Psoas muscle (tissue), 7 donors: ENCODE measurements at regions not wholly inside any gene's neighbourhood (a gene's known extent, or its start where the extent isn't known, plus 50 kb on each side); places are given as distances from the start of the nearest gene placed in this dataset.

ENCODE experiments used
- ATAC-seq, 4 donors: fragments of 200-7000 bp; cut with Tn5 transposase; one replicate each; pipeline ENCODE4 v1.9.1; 2020; ENCODE audit warnings: moderate library complexity in 3 of 4, mild to moderate bottlenecking in 2 of 4
- DNase-seq, 2 donors: peaks; one replicate each; pipeline ENCODE4 v3.0.0-alpha.2; 2020
- H3K27ac ChIP-seq: fragments of 200-600 bp; one replicate; pipeline ENCODE4 v1.8.0; 2022
- H3K27me3 ChIP-seq, 3 donors: fragments of 200-600 bp in 1 of 3; one replicate each; pipeline versions ENCODE4 v1.6.1 to v1.8.0; 2013 to 2022; ENCODE audit warnings: low read length in 2 of 3, mild to moderate bottlenecking in 2 of 3, moderate library complexity in 1 of 3; ENCODE audit not compliant: insufficient read depth in 3 of 3
- H3K36me3 ChIP-seq, 2 donors: fragments of 200-600 bp in 1 of 2; one replicate each; pipeline versions ENCODE4 v1.6.1 to v1.8.0; 2013 to 2022; ENCODE audit warnings: low read depth in 1 of 2, mild to moderate bottlenecking in 1 of 2, moderate library complexity in 1 of 2; ENCODE audit not compliant: insufficient read depth in 1 of 2
- H3K4me1 ChIP-seq: fragments of 200-600 bp; one replicate; pipeline ENCODE4 v1.8.0; 2022
- H3K4me3 ChIP-seq: fragments of 200-600 bp; one replicate; pipeline ENCODE4 v1.8.0; 2022; ENCODE audit warnings: mild to moderate bottlenecking
- H3K9me3 ChIP-seq: fragments of 200-600 bp; one replicate; pipeline ENCODE4 v1.8.0; 2022
- CTCF ChIP-seq: fragments of 200-600 bp; IDR thresholded peaks from one replicate; pipeline ENCODE4 v1.8.0; 2022; ENCODE audit warnings: antibody characterized with exemption
- WGBS, 3 donors: extraction: QIAGEN DNeasy Blood & Tissue Kit; methylation state at CpG; one replicate each; pipeline versions ENCODE4 v1.1.6 to v1.1.7; 2013; 5-methylcytosine and 5-hydroxymethylcytosine counted together
- intact Hi-C, 2 donors: fragments of 100-400 bp; cut with DNase I; formaldehyde crosslinking; loops; one replicate each; pipeline versions ENCODE4 v1.11.0 to v1.14.2; 2022
- donor health status: healthy with polysubstance abuse.
- donor health status: DM: no; HTN: no; CAD: no; lungs with moderate emphysema.
- donor health status: Bipolar disorder and iron deficiency.
- donor health status: healthy.
- donor health status: DM: yes; HTN: yes; CAD: no.
- donor health status: DM: no; HTN: no; CAD: no.
- donor health status: DM: yes; HTN: yes; CAD: no.

DNA sequence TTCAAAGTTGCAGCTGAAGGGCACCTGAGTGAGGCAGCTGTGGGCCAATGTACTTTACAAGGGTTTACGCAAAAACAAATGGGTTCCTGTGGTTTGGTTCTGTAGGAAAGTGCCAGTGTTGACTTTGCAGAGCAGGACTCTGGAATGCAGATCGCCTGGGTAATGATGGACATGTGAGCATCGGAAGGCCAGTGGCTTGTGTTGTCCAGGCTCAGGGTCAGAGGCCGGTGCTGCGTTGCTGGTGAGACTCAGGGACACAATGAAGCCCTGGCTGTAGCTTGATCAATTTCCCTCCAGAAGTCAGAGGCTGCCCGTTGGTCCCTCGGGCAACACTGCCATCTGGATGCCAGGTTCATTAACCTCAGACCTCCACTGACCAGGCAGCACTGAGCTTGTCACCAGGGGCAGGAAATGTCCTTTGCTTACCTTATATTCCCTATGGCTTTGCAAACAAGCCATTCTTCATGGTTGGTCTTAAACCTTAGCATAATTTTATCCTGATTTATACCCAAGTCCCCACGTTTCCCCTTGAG is 753.4 kb downstream of the QKI start:
- intact Hi-C loops: no loop called here
- no peak overlapping the region for H3K27ac ChIP-seq
- H3K36me3 ChIP-seq: no peaks in the 10 kb centered on the region
- peak; percentile 25 for TF ChIP-seq CTCF
- 72 to 80% (median 78%) methylated on average over 8 of the region's 8 CpGs for WGBS, 3 donors
- no peaks in the 10 kb centered on the region for H3K4me1 ChIP-seq
- H3K4me3 ChIP-seq: no peak overlapping the region
- no peak for DNase-seq
- no peaks in the 10 kb centered on the region for H3K9me3 ChIP-seq
- ATAC-seq: peak; percentile 54 to 86 (median 67)
- H3K27me3 ChIP-seq: no peaks in the 10 kb centered on the region

DNA sequence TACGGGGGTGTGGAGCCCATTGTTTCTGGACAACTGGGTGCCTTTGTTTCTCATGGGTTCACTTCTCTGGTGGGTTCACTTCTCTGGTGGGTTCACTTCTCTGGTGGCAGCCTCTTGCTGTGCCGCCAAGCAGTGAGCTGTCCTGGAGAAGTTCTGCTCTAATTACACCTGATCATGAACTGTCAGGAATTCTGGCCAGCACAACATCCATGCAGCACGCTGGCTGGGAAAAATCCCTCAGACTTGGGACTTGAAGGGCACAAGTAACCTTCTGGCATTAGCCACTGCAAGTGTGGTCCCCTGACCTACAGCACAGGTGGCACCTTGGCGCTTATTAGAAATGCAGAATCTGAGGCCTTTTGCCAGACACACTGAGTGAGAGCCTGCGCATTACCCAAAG is 752.5 kb downstream of the QKI start:
- WGBS, 3 donors: 90 to 94% (median 93%) methylated on average over 5 of the region's 5 CpGs
- Histone ChIP-seq H3K27me3 (no peaks in the 10 kb centered on the region), H3K27ac (no peak overlapping the region), H3K9me3 (no peaks in the 10 kb centered on the region), H3K4me3 (no peak overlapping the region), H3K36me3 (no peaks in the 10 kb centered on the region), H3K4me1 (no peaks in the 10 kb centered on the region)
- no peak for DNase-seq
- ATAC-seq: no peak
- intact Hi-C loops: no loop called here
- no peak for TF ChIP-seq CTCF

- TF ChIP-seq CTCF: no peak
- 82% methylated on average over 7 of the region's 7 CpGs for WGBS, 3 donors
- no peaks in the 10 kb centered on the region for H3K27me3 ChIP-seq
- H3K4me1 ChIP-seq: no peaks in the 10 kb centered on the region
- DNase-seq (no peak), ATAC-seq (no peak)
- no peak overlapping the region for H3K4me3 ChIP-seq
- no peaks in the 10 kb centered on the region for H3K9me3 ChIP-seq
- H3K36me3 ChIP-seq: no peaks in the 10 kb centered on the region
- no peak overlapping the region for H3K27ac ChIP-seq
- intact Hi-C loops: no loop called here
Observed at GRCh38 chr6:164166515-164166914, 752.0 kb downstream of the QKI start.

GRCh38 chr6:164164876-164165275 is 750.4 kb downstream of the QKI start:
- 79 to 84% (median 82%) methylated on average over 3 of the region's 3 CpGs for WGBS, 3 donors
- Histone ChIP-seq H3K9me3 (no peaks in the 10 kb centered on the region), H3K4me3 (no peak overlapping the region), H3K27ac (no peak overlapping the region), H3K27me3 (no peaks in the 10 kb centered on the region), H3K36me3 (no peaks in the 10 kb centered on the region), H3K4me1 (no peaks in the 10 kb centered on the region)
- intact Hi-C loops: no loop called here
- no peak for DNase-seq
- no peak for TF ChIP-seq CTCF
- ATAC-seq: no peak

GRCh38 chr6:164163239-164163638 is 748.7 kb downstream of the QKI start:
- no peaks in the 10 kb centered on the region for H3K27me3 ChIP-seq
- DNase-seq (no peak), ATAC-seq (no peak)
- no peaks in the 10 kb centered on the region for H3K36me3 ChIP-seq
- intact Hi-C loops: no loop called here
- no peaks in the 10 kb centered on the region for H3K9me3 ChIP-seq
- H3K27ac ChIP-seq: no peak overlapping the region
- no peak for TF ChIP-seq CTCF
- no peaks in the 10 kb centered on the region for H3K4me1 ChIP-seq
- H3K4me3 ChIP-seq: no peak overlapping the region
- WGBS, 3 donors: 84 to 90% (median 90%) methylated on average over 3 of the region's 3 CpGs
